ENCODE measurements at regions not wholly inside any gene's neighbourhood (a gene's known extent, or its start where the extent isn't known, plus 50 kb on each side); places are given as distances from the start of the nearest gene placed in this dataset.

DNA sequence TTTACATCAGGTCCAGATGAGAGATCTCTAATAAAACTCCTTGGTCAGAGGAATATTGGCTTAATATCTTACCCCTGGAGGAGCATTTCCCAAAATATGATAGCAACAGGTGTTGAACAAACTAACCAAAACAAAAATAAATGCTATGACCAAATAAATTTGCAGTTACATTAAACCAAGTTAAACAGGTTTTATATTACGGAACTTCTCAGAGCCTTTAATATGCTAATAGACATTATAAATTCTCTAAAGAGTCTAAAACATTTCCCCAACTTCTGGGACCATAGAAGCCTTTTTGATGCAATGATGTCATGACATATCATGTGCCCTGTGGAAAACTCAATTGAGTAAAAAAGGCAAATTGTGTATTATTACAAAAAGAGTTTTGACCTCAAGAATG, 90.9 kb upstream of the ARMC2 start:
- no peak overlapping the region for H3K4me3 Mint-ChIP-seq
- intact Hi-C loops (cut with micrococcal nuclease): no loop called here
- POLR2A ChIA-PET: no interaction called here
- no peaks in the 10 kb centered on the region for H3K9me3 Mint-ChIP-seq
- H3K27me3 Mint-ChIP-seq: peaks cover 1% of the 10 kb centered on the region
- DNase-seq: no peak
- no peaks in the 10 kb centered on the region for H3K4me1 Mint-ChIP-seq (ENCODE audit: low read depth)
- H3K36me3 Mint-ChIP-seq: no peaks in the 10 kb centered on the region
- CTCF ChIA-PET: no interaction called here
- H3K27ac Mint-ChIP-seq: no peak overlapping the region

DNA sequence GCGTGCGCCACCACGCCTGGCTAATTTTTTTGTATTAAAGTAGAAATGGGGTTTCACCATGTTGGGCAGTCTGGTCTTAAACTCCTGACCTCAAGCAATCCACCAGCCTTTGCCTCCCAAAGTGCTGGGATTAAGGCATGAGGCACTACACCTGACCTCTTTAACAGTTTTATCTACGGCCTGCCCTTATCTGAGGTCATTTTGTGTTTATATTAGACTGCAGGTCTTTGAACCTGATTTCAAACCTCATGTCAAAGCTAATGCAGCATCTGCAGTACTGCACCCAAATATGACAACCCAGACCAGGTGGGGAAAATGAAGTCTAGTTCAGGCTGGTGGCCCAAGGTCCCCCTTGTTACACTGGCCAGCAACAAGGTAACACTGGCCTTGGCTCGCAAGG, 89.3 kb upstream of the ARMC2 start:
- no peaks in the 10 kb centered on the region for H3K9me3 Mint-ChIP-seq
- CTCF ChIA-PET: no interaction called here
- H3K36me3 Mint-ChIP-seq: no peaks in the 10 kb centered on the region
- peaks cover 1% of the 10 kb centered on the region for H3K27me3 Mint-ChIP-seq
- no peak overlapping the region for H3K4me3 Mint-ChIP-seq
- POLR2A ChIA-PET: no interaction called here
- H3K4me1 Mint-ChIP-seq (ENCODE audit: low read depth): no peaks in the 10 kb centered on the region
- H3K27ac Mint-ChIP-seq: no peak overlapping the region
- no peak for DNase-seq
- intact Hi-C loops (cut with micrococcal nuclease): no loop called here

DNA sequence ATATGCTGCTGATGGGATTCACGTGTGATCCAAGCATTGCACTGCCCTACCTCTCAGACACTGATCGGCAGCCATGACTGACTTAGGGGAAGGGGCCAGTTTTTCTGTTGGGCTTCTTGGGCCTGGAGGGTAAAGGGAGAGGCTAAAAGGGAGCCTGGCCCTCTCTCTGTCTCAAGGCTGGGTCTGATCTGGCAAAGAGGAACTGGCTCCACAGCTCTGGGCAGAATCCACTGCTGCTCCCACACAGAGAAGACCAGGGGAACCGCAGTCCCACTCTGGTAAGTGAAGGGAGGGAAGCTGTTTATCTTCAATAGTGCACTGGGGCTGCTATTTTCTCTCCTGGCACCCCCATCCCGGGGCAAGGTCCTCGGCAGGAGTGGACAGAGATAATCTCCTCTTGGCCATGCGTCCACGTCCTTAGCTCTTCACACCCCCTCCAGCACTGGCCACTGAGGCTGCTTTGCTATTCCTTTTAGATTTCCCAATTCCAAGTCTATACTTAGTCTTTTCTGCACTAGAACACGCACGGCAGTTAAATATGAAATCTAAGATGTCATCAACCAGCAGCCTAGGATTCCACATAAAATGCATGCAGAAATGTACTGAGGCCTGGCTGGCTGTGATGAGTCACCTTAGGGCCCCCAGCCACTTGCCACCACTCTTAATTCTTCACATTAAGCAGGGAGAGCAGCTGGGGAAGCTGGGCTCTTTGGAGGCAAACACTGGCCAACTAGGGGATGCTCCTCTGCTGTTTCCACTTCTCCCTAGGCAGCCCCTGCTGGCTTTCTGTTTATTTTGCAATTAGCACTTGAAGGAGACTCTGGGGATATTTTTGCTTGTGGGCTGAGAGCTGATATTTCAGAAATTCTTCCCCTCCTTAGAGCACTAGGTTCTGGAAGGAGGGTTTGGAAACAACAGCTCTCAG, 87.8 kb upstream of the ARMC2 start:
- Mint-ChIP-seq H3K27ac (no peak overlapping the region), H3K4me1 (ENCODE audit: low read depth) (no peaks in the 10 kb centered on the region), H3K36me3 (no peaks in the 10 kb centered on the region), H3K4me3 (no peak overlapping the region), H3K27me3 (peaks cover 1% of the 10 kb centered on the region), H3K9me3 (no peaks in the 10 kb centered on the region)
- CTCF ChIA-PET: interaction anchor here (1.1 kb wide), 1 partner anchor 313 kb away, joined by 3 read pairs; no protein-coding TSS in a partner anchor
- intact Hi-C loops (cut with micrococcal nuclease): no loop called here
- no peak for DNase-seq
- POLR2A ChIA-PET: no interaction called here

DNA sequence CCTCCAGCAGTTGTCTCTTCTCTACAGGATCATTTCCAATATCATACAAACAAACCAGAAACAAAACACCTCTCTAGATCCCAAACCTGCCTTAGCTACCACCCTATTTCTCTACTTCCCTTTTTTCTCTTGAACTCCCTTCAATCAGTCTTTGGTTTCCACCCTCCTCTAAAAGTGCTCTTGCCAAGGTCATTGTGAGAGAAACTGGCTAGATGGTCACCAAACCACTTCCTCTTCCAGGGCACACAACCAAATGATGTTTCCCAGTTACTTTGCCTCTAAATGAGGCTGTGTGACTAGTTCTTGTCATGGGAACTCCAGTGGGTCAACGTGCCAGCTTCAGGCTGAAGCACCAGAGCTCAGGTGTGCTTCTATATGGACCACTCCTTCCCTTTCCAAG, 85.8 kb upstream of the ARMC2 start:
- Mint-ChIP-seq H3K27me3 (peaks cover 1% of the 10 kb centered on the region), H3K4me3 (no peak overlapping the region), H3K4me1 (ENCODE audit: low read depth) (no peaks in the 10 kb centered on the region), H3K9me3 (no peaks in the 10 kb centered on the region), H3K36me3 (no peaks in the 10 kb centered on the region), H3K27ac (no peak overlapping the region)
- intact Hi-C loops (cut with micrococcal nuclease): no loop called here
- no peak for DNase-seq
- CTCF ChIA-PET: no interaction called here
- POLR2A ChIA-PET: no interaction called here

DNA sequence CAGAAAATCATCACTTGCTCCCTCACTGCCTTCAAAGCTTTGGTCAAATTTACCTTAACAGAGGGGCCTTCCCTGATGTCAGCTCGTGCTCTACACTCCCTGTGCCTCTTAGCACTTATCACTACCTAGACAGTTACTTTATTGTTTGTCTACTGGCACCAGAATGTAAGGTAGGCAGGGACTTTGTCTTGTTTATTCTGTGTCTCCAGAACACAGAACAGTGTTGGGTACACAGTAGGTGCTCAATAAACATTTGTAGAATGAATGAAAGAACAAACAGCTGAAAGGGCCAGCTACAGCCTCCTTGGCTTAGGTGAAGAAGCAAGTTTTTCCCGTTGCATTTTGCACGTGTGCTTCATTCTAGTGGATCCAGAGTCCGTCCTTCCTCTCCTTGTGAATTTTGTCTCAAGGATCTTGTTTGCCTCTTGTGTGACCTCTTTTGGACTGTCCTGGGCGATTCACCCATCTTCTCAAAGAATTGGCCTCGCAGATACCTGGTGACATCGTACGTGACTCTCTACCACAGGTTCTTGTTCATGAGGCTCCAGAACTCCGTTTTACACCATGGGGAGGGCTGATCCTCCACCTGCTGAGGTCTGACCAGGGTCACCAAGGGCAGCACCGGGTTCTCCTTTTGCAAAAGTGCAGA, 84.2 kb upstream of the ARMC2 start:
- H3K4me3 Mint-ChIP-seq: no peak overlapping the region
- peaks cover 1% of the 10 kb centered on the region for H3K27me3 Mint-ChIP-seq
- no peaks in the 10 kb centered on the region for H3K4me1 Mint-ChIP-seq (ENCODE audit: low read depth)
- intact Hi-C loops (cut with micrococcal nuclease): no loop called here
- no peaks in the 10 kb centered on the region for H3K9me3 Mint-ChIP-seq
- no peaks in the 10 kb centered on the region for H3K36me3 Mint-ChIP-seq
- DNase-seq: no peak
- CTCF ChIA-PET: no interaction called here
- no peak overlapping the region for H3K27ac Mint-ChIP-seq
- POLR2A ChIA-PET: no interaction called here

DNA sequence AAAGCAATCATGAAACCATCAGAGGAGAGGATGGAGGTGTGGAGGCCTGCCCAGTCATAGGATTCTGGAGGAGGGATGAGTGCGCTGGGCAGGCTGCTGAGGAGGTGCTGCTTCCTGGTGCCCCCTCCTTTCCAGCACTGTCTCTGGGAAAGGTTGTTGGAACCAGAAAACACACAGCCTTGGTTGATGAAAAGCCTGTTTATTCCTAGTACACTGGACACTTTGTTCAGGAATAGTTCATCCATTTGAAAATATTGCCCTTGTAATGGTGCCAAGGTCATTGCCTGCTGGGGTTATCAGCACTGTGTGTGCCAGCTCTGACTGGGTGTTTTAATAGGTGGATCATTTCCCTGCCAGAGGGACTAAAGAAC, 83.7 kb upstream of the ARMC2 start:
- no peak for DNase-seq
- ChIA-PET POLR2A (no interaction called here), CTCF (no interaction called here)
- Mint-ChIP-seq H3K9me3 (no peaks in the 10 kb centered on the region), H3K36me3 (no peaks in the 10 kb centered on the region), H3K27me3 (peaks cover 1% of the 10 kb centered on the region), H3K27ac (no peak overlapping the region), H3K4me3 (no peak overlapping the region), H3K4me1 (ENCODE audit: low read depth) (no peaks in the 10 kb centered on the region)
- intact Hi-C loops (cut with micrococcal nuclease): no loop called here

DNA sequence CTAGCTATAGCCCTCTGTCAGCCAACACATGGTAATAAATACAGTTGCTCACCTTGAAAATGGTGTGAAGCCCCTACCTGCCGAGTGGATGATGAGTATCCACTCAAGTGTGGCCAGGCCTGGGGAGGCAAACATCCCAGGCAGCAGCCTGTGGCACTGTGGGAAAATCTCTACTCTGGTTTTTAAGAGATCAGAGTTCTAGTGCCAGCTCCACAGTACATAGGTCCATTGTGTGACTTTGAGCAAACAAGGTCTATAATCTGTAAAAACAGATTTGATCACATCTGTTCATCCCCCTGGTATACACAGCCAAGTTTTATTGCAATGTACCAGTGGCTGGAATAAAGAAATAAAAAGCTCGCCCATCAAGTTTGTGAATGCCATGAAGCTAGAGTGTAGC, 82.7 kb upstream of the ARMC2 start:
- Mint-ChIP-seq H3K4me1 (ENCODE audit: low read depth) (no peaks in the 10 kb centered on the region), H3K27me3 (peaks cover 2% of the 10 kb centered on the region), H3K4me3 (no peak overlapping the region), H3K36me3 (no peaks in the 10 kb centered on the region), H3K27ac (no peak overlapping the region), H3K9me3 (no peaks in the 10 kb centered on the region)
- DNase-seq: no peak
- POLR2A ChIA-PET: no interaction called here
- intact Hi-C loops (cut with micrococcal nuclease): no loop called here
- CTCF ChIA-PET: no interaction called here

DNA sequence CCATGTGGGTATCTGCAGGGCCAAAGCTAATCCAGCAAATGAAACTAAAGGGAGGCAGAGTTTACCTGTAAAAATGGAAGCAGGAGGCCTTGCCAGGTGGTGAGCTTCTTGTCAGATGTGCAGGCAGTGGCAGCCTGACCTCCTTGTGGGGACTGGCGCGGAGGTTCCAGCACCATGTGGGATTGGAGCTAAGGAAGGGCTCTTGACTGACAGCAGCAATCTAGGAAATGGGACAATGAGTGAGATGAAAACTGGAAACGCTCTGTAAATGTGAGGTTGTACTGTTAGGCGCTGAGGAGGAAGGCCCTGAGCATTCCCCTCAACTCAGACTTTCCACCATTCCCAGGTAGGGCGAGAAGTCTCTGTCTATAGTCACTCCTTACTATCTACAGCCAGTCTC, 81.8 kb upstream of the ARMC2 start:
- Mint-ChIP-seq H3K4me3 (no peak overlapping the region), H3K36me3 (no peaks in the 10 kb centered on the region), H3K9me3 (no peaks in the 10 kb centered on the region), H3K4me1 (ENCODE audit: low read depth) (no peaks in the 10 kb centered on the region), H3K27me3 (peaks cover 2% of the 10 kb centered on the region), H3K27ac (no peak overlapping the region)
- DNase-seq: no peak
- intact Hi-C loops (cut with micrococcal nuclease): no loop called here
- CTCF ChIA-PET: no interaction called here
- POLR2A ChIA-PET: no interaction called here

DNA sequence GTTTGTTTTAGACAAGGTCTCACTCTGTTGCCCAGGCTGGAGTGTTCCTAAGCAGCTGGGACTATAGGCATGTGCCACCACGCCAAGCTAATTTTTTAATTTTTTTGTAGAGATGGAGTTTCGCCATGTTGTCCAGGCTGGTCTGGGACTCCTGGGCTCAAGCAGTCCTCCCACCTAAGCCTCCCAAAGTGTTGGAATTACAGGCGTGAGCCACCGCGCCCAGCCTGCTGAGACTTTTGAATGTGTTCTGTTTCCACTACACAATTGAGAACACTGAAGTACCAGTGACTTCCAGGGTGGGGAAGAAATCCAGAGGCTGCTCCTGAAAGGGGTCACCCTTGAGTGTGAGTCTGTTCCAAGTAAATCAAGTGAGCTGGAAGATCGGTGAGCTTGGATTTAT, 81.3 kb upstream of the ARMC2 start:
- DNase-seq: no peak
- H3K27ac Mint-ChIP-seq: no peak overlapping the region
- H3K4me1 Mint-ChIP-seq (ENCODE audit: low read depth): no peaks in the 10 kb centered on the region
- POLR2A ChIA-PET: no interaction called here
- intact Hi-C loops (cut with micrococcal nuclease): no loop called here
- peaks cover 2% of the 10 kb centered on the region for H3K27me3 Mint-ChIP-seq
- H3K4me3 Mint-ChIP-seq: no peak overlapping the region
- CTCF ChIA-PET: interaction anchor here (0.8 kb wide), 1 partner anchor 69 kb away, joined by 3 read pairs; no protein-coding TSS in a partner anchor
- H3K36me3 Mint-ChIP-seq: no peaks in the 10 kb centered on the region
- H3K9me3 Mint-ChIP-seq: no peaks in the 10 kb centered on the region

DNA sequence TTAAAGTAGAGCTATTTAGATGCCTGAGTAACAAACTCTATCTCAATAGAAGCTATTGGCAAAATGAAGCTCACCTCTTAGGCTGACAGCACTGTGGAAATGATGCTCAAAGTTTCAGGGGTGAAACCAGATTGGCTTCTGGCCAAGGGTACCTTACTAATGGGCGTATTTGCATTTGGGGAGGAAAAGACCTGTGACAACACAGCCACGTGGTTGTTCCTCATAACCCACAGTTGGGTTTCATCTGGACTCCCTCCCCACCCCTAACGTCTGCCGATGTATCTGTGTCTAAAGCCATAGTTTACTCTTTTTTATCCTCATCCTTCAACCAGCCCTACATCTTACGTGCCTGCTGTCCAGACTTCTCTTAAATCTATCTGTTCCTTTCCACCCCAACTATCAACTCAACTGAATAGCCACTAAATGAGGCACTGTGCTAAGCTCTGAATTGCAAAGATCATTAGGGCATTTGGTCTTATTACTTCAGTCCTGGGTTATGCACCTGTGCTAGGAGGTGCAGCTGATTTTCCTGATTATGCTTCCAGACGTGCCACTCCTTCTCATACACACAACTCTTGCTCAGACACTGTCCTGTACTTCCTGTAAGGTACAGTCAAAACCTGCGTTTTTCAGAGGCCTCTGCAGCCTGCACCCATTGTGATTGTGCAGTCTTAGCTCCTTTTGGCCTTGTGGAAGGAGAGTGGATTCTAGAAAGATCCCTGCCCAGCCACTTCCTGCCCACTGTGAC, 80.6 kb upstream of the ARMC2 start:
- Mint-ChIP-seq H3K27me3 (peaks cover 2% of the 10 kb centered on the region), H3K36me3 (no peaks in the 10 kb centered on the region), H3K4me3 (no peak overlapping the region), H3K27ac (no peak overlapping the region), H3K9me3 (no peaks in the 10 kb centered on the region), H3K4me1 (ENCODE audit: low read depth) (no peaks in the 10 kb centered on the region)
- intact Hi-C loops (cut with micrococcal nuclease): no loop called here
- ChIA-PET POLR2A (no interaction called here), CTCF (interaction anchor here (0.8 kb wide), 1 partner anchor 68 kb away, joined by 3 read pairs; no protein-coding TSS in a partner anchor)
- DNase-seq: no peak

DNA sequence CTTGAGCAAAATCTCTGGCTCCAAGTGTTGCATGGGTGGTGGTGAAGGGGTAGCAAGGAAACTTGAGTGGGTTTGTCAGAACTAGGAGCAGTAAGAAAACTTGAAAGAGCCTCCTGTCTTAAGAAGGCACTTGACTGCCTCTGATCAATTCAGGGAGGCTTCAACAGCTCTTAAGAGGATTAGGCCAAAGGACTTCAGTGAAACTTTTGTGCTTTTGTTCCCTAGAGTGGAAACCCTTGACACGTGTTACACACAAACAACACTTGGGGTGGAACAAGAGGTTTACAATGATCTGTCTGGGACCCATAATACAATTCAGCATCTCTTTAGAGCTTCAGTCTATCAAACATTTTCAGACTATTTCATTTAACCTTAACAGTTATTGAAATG, 80.1 kb upstream of the ARMC2 start:
- Mint-ChIP-seq H3K4me1 (ENCODE audit: low read depth) (no peaks in the 10 kb centered on the region), H3K27ac (no peak overlapping the region), H3K36me3 (no peaks in the 10 kb centered on the region), H3K27me3 (peaks cover 2% of the 10 kb centered on the region), H3K4me3 (no peak overlapping the region), H3K9me3 (no peaks in the 10 kb centered on the region)
- ChIA-PET CTCF (interaction anchor here (0.8 kb wide), 1 partner anchor 12 kb away, joined by 3 read pairs; no protein-coding TSS in a partner anchor), POLR2A (no interaction called here)
- intact Hi-C loops (cut with micrococcal nuclease): no loop called here
- DNase-seq: no peak

DNA sequence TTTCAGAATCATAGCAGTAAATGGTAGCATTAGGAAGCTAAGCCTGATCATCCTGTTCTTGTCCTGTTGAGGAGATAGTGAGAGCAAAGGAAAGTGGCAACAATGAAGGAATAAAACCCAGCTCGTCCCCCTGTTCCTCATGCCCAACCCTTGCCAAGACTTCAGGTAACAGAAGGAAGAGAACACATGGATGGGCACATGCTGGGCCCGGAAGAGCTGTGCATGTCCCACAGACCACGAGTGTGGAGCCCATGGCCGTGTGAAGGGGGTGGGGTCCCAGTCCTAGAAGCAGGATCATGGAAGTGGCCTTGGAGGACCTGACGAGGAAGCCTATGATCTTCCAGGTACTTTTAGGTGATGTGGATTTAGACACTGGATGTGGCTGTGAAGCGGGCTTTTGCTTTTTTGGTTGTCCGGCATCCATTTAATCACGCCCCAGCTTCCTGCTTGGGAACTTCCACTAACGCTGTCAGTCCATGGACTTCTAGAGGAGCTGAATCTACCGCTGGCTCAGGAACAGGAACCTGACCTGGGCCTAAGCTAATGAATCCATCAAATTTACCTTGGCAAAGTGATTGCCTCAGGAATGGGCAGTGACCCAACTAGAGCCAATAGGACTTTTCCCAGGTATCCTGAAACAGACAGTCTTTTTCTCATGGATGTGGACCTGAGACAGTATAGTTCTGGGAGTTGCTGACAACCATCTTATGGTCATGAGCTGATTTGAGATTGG, 79.3 kb upstream of the ARMC2 start:
- POLR2A ChIA-PET: no interaction called here
- no peaks in the 10 kb centered on the region for H3K36me3 Mint-ChIP-seq
- no peak overlapping the region for H3K27ac Mint-ChIP-seq
- DNase-seq: no peak
- no peak overlapping the region for H3K4me3 Mint-ChIP-seq
- no peaks in the 10 kb centered on the region for H3K4me1 Mint-ChIP-seq (ENCODE audit: low read depth)
- peaks cover 2% of the 10 kb centered on the region for H3K27me3 Mint-ChIP-seq
- CTCF ChIA-PET: interaction anchor here (0.6 to 0.8 kb wide), 3 partner anchors 13 to 610 kb away, joined by 3 read pairs; no protein-coding TSS in a partner anchor
- no peaks in the 10 kb centered on the region for H3K9me3 Mint-ChIP-seq
- intact Hi-C loops (cut with micrococcal nuclease): no loop called here
